PC-3 (cell line): ENCODE measurements at regions not wholly inside any gene's neighbourhood (a gene's known extent, or its start where the extent isn't known, plus 50 kb on each side); places are given as distances from the start of the nearest gene placed in this dataset.

Experiments
- ATAC-seq: fragments of 200-7000 bp; cut with Tn5 transposase; 2 replicates; pipeline ENCODE4 v1.9.1; 2020; ENCODE audit warnings: mild to moderate bottlenecking, moderate library complexity
- BruUV-seq: library from RNA; stranded (reverse); fragments of 400-500 nt; replicated peaks from 2 replicates; lab custom pipeline; 2021; lab: Mats Ljungman, UMichigan
- CTCF ChIA-PET: fragments of 300-600 bp; sonication (Branson Sonifier 250); formaldehyde crosslinking; loops from one replicate; lab custom pipeline; 2022; ENCODE audit warnings: antibody characterized with exemption; lab: Charles Lee
- POLR2A ChIA-PET: fragments of 300-600 bp; sonication (Branson Sonifier 250); formaldehyde crosslinking; loops from one replicate; lab custom pipeline; 2022; ENCODE audit warnings: antibody characterized with exemption; ENCODE audit not compliant: unreplicated experiment; lab: Charles Lee
- DNase-seq: peaks from one replicate; pipeline ENCODE4 v3.0.0-alpha.2; 2015
- H2AFZ ChIP-seq: fragments of 300-600 bp; sonication (generic); 2 replicates; pipeline ENCODE4 v1.6.0; 2016; ENCODE audit warnings: antibody characterized with exemption, low read length
- H3F3A ChIP-seq: fragments of 300-600 bp; sonication (generic); one replicate; pipeline ENCODE4 v1.6.0; 2017; ENCODE audit warnings: antibody characterized with exemption, low read length, control low read depth, mild to moderate bottlenecking; ENCODE audit not compliant: unreplicated experiment
- H3K27ac ChIP-seq: fragments of 300-600 bp; sonication (generic); 2 replicates; pipeline ENCODE4 v1.5.1; 2016; ENCODE audit warnings: mild to moderate bottlenecking, low read length
- H3K27me3 ChIP-seq: fragments of 300-600 bp; sonication (generic); 2 replicates; pipeline ENCODE4 v1.6.1; 2016; ENCODE audit warnings: low read length, mixed read lengths
- H3K36me3 ChIP-seq: fragments of 300-600 bp; sonication (generic); 2 replicates; pipeline ENCODE4 v1.6.1; 2016; ENCODE audit warnings: low read depth, mixed run types, low read length, mixed read lengths
- H3K4me1 ChIP-seq: fragments of 300-600 bp; sonication (generic); 2 replicates; pipeline ENCODE4 v1.5.1; 2016; ENCODE audit warnings: low read length; ENCODE audit not compliant: insufficient read depth
- H3K4me2 ChIP-seq: fragments of 300-600 bp; sonication (generic); 2 replicates; pipeline ENCODE4 v1.6.0; 2016; ENCODE audit warnings: low read length
- H3K4me3 ChIP-seq: fragments of 300-600 bp; sonication (generic); 2 replicates; pipeline ENCODE4 v1.5.1; 2016; ENCODE audit warnings: mild to moderate bottlenecking, low read length, mixed read lengths
- H3K79me2 ChIP-seq: fragments of 300-600 bp; sonication (generic); 2 replicates; pipeline ENCODE4 v1.6.1; 2017; ENCODE audit warnings: low read length, mixed read lengths
- H3K9ac ChIP-seq: fragments of 300-600 bp; sonication (generic); 2 replicates; pipeline ENCODE4 v1.6.0; 2016; ENCODE audit warnings: mild to moderate bottlenecking, low read length
- H3K9me2 ChIP-seq: fragments of 300-600 bp; sonication (generic); replicated peaks from 2 replicates; pipeline ENCODE4 v1.6.1; 2016; ENCODE audit warnings: mixed run types, low read length, mixed read lengths
- H3K9me3 ChIP-seq: fragments of 300-600 bp; sonication (generic); 2 replicates; pipeline ENCODE4 v1.6.1; 2016; ENCODE audit warnings: low read length, mixed read lengths
- H4K20me1 ChIP-seq: fragments of 300-600 bp; sonication (generic); 2 replicates; pipeline ENCODE4 v1.6.1; 2016; ENCODE audit warnings: low read length, mixed read lengths
- EZH2 ChIP-seq: fragments of 300-600 bp; sonication (generic); IDR thresholded peaks from one replicate; pipeline ENCODE4 v1.6.1; 2017; ENCODE audit warnings: antibody characterized with exemption, mild to moderate bottlenecking, low read length; ENCODE audit not compliant: unreplicated experiment
- EZH2phosphoT487 ChIP-seq: fragments of 300-600 bp; sonication (generic); IDR thresholded peaks from 2 replicates; pipeline ENCODE4 v1.6.1; 2018; ENCODE audit warnings: mild to moderate bottlenecking, antibody characterized with exemption, low read length, borderline replicate concordance
- intact Hi-C: fragments of 100-400 bp; cut with micrococcal nuclease; formaldehyde crosslinking; loops from 2 replicates; pipeline ENCODE4 v1.9.0; 2023
- TF ChIP-seq, protein P1 (sequence below): fragments of 300-600 bp; sonication (generic); conservative IDR thresholded peaks from 2 replicates; pipeline ENCODE4 v1.5.1; 2017; ENCODE audit warnings: antibody characterized with exemption, low read depth, mild to moderate bottlenecking, low read length

DNA sequence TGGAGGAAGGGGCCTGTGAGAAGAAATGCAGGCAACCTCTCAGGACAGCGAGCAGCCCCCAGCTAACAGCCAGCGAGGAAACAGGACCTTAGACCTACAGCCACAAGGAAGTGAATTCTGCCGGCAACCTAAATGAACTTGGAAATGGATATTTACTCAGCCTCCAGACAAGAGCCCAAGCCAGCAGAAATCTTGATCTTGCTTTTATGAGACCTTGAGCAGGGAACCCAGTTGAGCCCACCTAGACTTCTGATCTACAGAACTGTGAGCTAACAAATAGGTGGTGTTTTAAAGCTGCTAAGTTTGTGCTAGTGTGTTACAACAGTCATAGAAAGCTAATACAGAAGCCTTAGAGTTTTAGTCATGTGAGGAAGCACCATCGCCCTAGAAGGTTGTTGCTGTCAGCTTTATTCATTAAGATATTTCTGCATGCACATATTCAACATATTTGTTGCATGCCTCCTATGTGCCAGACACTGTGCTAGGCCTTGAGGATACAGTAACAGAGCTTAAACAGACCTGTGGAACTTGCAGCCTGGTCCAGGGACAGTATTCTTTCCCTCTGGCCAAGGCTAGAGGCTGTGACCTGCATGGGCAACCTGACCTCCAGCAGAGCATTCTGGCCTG lies 50.3 kb downstream of the NALF2 start:
- H3K4me2 ChIP-seq, result no peak overlapping the region
- BruUV-seq, result no TSS peak
- intact Hi-C loops, result no loop called here
- H2AFZ ChIP-seq, result no peak overlapping the region
- H4K20me1 ChIP-seq, result no peaks in the 10 kb centered on the region
- CTCF ChIA-PET, result no interaction called here
- H3F3A ChIP-seq, result no peaks in the 10 kb centered on the region
- POLR2A ChIA-PET, result no interaction called here
- DNase-seq (no peak), ATAC-seq (no peak)
- no peak overlapping the region for H3K4me3 ChIP-seq
- no peaks in the 10 kb centered on the region for H3K4me1 ChIP-seq
- H3K9ac ChIP-seq, result no peak overlapping the region
- no peaks in the 10 kb centered on the region for H3K9me2 ChIP-seq
- H3K27me3 ChIP-seq, result no peaks in the 10 kb centered on the region
- no peak overlapping the region for H3K27ac ChIP-seq
- H3K9me3 ChIP-seq, result no peaks in the 10 kb centered on the region
- H3K36me3 ChIP-seq, result no peaks in the 10 kb centered on the region
- no peaks in the 10 kb centered on the region for H3K79me2 ChIP-seq
- TF ChIP-seq EZH2phosphoT487 (no peak), EZH2 (no peak)
- TF ChIP-seq, protein P1, sequence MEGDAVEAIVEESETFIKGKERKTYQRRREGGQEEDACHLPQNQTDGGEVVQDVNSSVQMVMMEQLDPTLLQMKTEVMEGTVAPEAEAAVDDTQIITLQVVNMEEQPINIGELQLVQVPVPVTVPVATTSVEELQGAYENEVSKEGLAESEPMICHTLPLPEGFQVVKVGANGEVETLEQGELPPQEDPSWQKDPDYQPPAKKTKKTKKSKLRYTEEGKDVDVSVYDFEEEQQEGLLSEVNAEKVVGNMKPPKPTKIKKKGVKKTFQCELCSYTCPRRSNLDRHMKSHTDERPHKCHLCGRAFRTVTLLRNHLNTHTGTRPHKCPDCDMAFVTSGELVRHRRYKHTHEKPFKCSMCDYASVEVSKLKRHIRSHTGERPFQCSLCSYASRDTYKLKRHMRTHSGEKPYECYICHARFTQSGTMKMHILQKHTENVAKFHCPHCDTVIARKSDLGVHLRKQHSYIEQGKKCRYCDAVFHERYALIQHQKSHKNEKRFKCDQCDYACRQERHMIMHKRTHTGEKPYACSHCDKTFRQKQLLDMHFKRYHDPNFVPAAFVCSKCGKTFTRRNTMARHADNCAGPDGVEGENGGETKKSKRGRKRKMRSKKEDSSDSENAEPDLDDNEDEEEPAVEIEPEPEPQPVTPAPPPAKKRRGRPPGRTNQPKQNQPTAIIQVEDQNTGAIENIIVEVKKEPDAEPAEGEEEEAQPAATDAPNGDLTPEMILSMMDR, result no peak

GRCh38 chrX:69555481-69556041 lies 51.4 kb downstream of the NALF2 start:
- no peak overlapping the region for H3K4me3 ChIP-seq
- POLR2A ChIA-PET, result no interaction called here
- ATAC-seq, result no peak
- H3K27ac ChIP-seq, result no peak overlapping the region
- TF ChIP-seq EZH2 (no peak), EZH2phosphoT487 (no peak)
- TF ChIP-seq, protein P1, result no peak
- H4K20me1 ChIP-seq, result no peaks in the 10 kb centered on the region
- BruUV-seq, result no TSS peak
- no peaks in the 10 kb centered on the region for H3K36me3 ChIP-seq
- no peak overlapping the region for H2AFZ ChIP-seq
- no peaks in the 10 kb centered on the region; the same call in 1 of the 2 replicates for H3K27me3 ChIP-seq
- H3K79me2 ChIP-seq, result no peaks in the 10 kb centered on the region
- no peaks in the 10 kb centered on the region for H3K4me1 ChIP-seq
- H3K9me2 ChIP-seq, result no peaks in the 10 kb centered on the region
- no peak for DNase-seq
- intact Hi-C loops, result no loop called here
- no peaks in the 10 kb centered on the region for H3F3A ChIP-seq
- no peak overlapping the region for H3K9ac ChIP-seq
- CTCF ChIA-PET, result no interaction called here
- no peak overlapping the region for H3K4me2 ChIP-seq
- H3K9me3 ChIP-seq, result no peaks in the 10 kb centered on the region
